MM.1S (cell line): ENCODE measurements at regions not wholly inside any gene's neighbourhood (a gene's known extent, or its start where the extent isn't known, plus 50 kb on each side); places are given as distances from the start of the nearest gene placed in this dataset.

ENCODE experiments used
- DNase-seq: peaks from one replicate; pipeline ENCODE4 v3.0.0-alpha.2; 2015
- H2AFZ ChIP-seq: fragments of 300-600 bp; sonication (generic); 2 replicates; pipeline ENCODE4 v1.6.0; 2016; ENCODE audit warnings: antibody characterized with exemption, low read length
- H3F3A ChIP-seq: fragments of 300-600 bp; sonication (generic); 2 replicates; pipeline ENCODE4 v1.6.1; 2016; ENCODE audit warnings: mild to moderate bottlenecking, antibody characterized with exemption, low read length, moderate library complexity, mixed read lengths; ENCODE audit not compliant: insufficient read depth
- H3K27ac ChIP-seq: fragments of 300-600 bp; sonication (generic); 2 replicates; pipeline ENCODE4 v1.5.1; 2016; ENCODE audit warnings: mild to moderate bottlenecking, low read length
- H3K27me3 ChIP-seq: fragments of 300-600 bp; sonication (generic); replicated peaks from 2 replicates; pipeline ENCODE4 v1.6.0; 2016; ENCODE audit warnings: low read length; ENCODE audit not compliant: insufficient read depth
- H3K36me3 ChIP-seq: fragments of 300-600 bp; sonication (generic); replicated peaks from 2 replicates; pipeline ENCODE4 v1.6.1; 2016; ENCODE audit warnings: mild to moderate bottlenecking, low read length, mixed read lengths; ENCODE audit not compliant: insufficient read depth
- H3K4me1 ChIP-seq: fragments of 300-600 bp; sonication (generic); 2 replicates; pipeline ENCODE4 v1.6.1; 2016; ENCODE audit warnings: low read length, mixed read lengths
- H3K4me2 ChIP-seq: fragments of 300-600 bp; sonication (generic); 2 replicates; pipeline ENCODE4 v1.6.0; 2016; ENCODE audit warnings: low read depth, low read length
- H3K4me3 ChIP-seq: fragments of 300-600 bp; sonication (generic); 2 replicates; pipeline ENCODE4 v1.5.1; 2016; ENCODE audit warnings: low read length, mixed read lengths
- H3K79me2 ChIP-seq: fragments of 300-600 bp; sonication (generic); 2 replicates; pipeline ENCODE4 v1.6.1; 2016; ENCODE audit warnings: mixed run types, low read length, mixed read lengths
- H3K9ac ChIP-seq: fragments of 300-600 bp; sonication (generic); 2 replicates; pipeline ENCODE4 v1.6.1; 2016; ENCODE audit warnings: low read length, mixed read lengths
- H3K9me2 ChIP-seq: fragments of 300-600 bp; sonication (generic); replicated peaks from 2 replicates; pipeline ENCODE4 v1.6.1; 2016; ENCODE audit warnings: mild to moderate bottlenecking, low read length, mixed read lengths; ENCODE audit not compliant: insufficient read depth
- H3K9me3 ChIP-seq: fragments of 300-600 bp; sonication (generic); replicated peaks from 2 replicates; pipeline ENCODE4 v1.6.1; 2016; ENCODE audit warnings: mild to moderate bottlenecking, low read length, mixed read lengths; ENCODE audit not compliant: insufficient read depth
- H4K20me1 ChIP-seq: fragments of 300-600 bp; sonication (generic); 2 replicates; pipeline ENCODE4 v1.6.1; 2016; ENCODE audit warnings: mild to moderate bottlenecking, low read length, moderate library complexity, mixed read lengths; ENCODE audit not compliant: insufficient read depth
- CTCF ChIP-seq: fragments of 300-600 bp; sonication (generic); IDR thresholded peaks from 2 replicates; pipeline ENCODE4 v1.5.1; 2016; ENCODE audit warnings: antibody characterized with exemption, low read length, mixed read lengths
- EZH2 ChIP-seq: fragments of 300-600 bp; sonication (generic); optimal IDR thresholded peaks from 2 replicates; pipeline ENCODE3; 2017; ENCODE audit warnings: low read depth, mild to moderate bottlenecking, antibody characterized with exemption, low read length, mixed read lengths
- EZH2phosphoT487 ChIP-seq: fragments of 300-600 bp; sonication (generic); IDR thresholded peaks from 2 replicates; pipeline ENCODE4 v1.6.1; 2018; ENCODE audit warnings: antibody characterized with exemption, low read length

- Histone ChIP-seq H3K9me2 (no peaks in the 10 kb centered on the region), H3K9ac (no peak overlapping the region), H3K79me2 (no peaks in the 10 kb centered on the region), H3K27me3 (no peaks in the 10 kb centered on the region), H3F3A (no peaks in the 10 kb centered on the region), H3K9me3 (no peaks in the 10 kb centered on the region), H3K36me3 (no peaks in the 10 kb centered on the region), H2AFZ (no peak overlapping the region), H3K4me3 (no peak overlapping the region), H3K4me1 (no peaks in the 10 kb centered on the region), H3K4me2 (no peak overlapping the region), H4K20me1 (no peaks in the 10 kb centered on the region), H3K27ac (no peak overlapping the region)
- no peak for DNase-seq
- TF ChIP-seq CTCF (no peak), EZH2phosphoT487 (no peak)
These were observed 411.0 kb upstream of the ACVR2A start for GRCh38 chr2:147433822-147434221.

DNA sequence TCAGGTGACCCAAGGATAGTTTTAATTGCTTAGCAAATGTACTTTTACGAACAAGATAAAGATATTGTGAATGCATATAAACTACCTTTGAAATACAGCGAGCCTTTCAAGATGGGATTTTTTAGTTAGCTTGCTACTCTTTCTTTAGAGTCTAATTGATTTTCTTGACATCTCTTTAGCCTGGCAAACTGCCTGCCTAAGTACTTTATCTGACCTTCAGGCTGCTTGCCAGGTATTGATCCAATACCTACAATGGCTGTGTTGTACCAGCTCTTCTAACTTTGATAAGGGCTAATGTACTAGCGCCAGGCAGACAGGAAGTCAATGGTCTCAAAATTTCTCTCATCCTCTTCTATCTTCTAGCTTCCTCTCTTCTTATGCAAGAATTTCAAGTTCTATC is 414.4 kb upstream of the ACVR2A start:
- Histone ChIP-seq H4K20me1 (no peaks in the 10 kb centered on the region), H3K9me2 (no peaks in the 10 kb centered on the region), H3K4me2 (no peak overlapping the region), H3K27ac (no peak overlapping the region), H3K4me3 (no peak overlapping the region), H2AFZ (no peak overlapping the region), H3K79me2 (no peaks in the 10 kb centered on the region), H3K27me3 (no peaks in the 10 kb centered on the region), H3K4me1 (no peaks in the 10 kb centered on the region), H3K36me3 (no peaks in the 10 kb centered on the region), H3K9ac (no peak overlapping the region), H3K9me3 (no peaks in the 10 kb centered on the region), H3F3A (no peaks in the 10 kb centered on the region)
- DNase-seq, result no peak
- TF ChIP-seq CTCF (no peak), EZH2phosphoT487 (no peak), EZH2 (no peak)

- DNase-seq, result no peak
- Histone ChIP-seq H3F3A (no peaks in the 10 kb centered on the region), H3K36me3 (no peaks in the 10 kb centered on the region)
These were observed 416.6 kb upstream of the ACVR2A start for GRCh38 chr2:147428120-147428747.

More at GRCh38 chr2:147428120-147428747, 416.6 kb upstream of the ACVR2A start:
- no peak overlapping the region for H3K4me2 ChIP-seq
- no peak overlapping the region for H3K9ac ChIP-seq
- no peaks in the 10 kb centered on the region for H3K4me1 ChIP-seq
- H2AFZ ChIP-seq, result no peak overlapping the region
- H3K4me3 ChIP-seq, result no peak overlapping the region
- no peaks in the 10 kb centered on the region for H3K9me2 ChIP-seq
- H3K27ac ChIP-seq, result no peak overlapping the region
- no peak for TF ChIP-seq EZH2phosphoT487
- no peak for TF ChIP-seq EZH2
- TF ChIP-seq CTCF, result no peak
- no peaks in the 10 kb centered on the region for H3K9me3 ChIP-seq
- H3K27me3 ChIP-seq, result no peaks in the 10 kb centered on the region
- H3K79me2 ChIP-seq, result no peaks in the 10 kb centered on the region
- H4K20me1 ChIP-seq, result no peaks in the 10 kb centered on the region
